Stimulated activated CD4-positive, alpha-beta T cell treated with anti-CD3 and anti-CD28 coated beads, Interleukin-2, amount 100 ng/mL, for 24 hours (primary cell): ENCODE measurements at regions not wholly inside any gene's neighbourhood (a gene's known extent, or its start where the extent isn't known, plus 50 kb on each side); places are given as distances from the start of the nearest gene placed in this dataset.

ENCODE experiments used
- DNase-seq, 2 donors: peaks; one replicate each; pipeline ENCODE4 v3.0.0-alpha.2; 2020

- no peak for DNase-seq
Observed at GRCh38 chr1:214208460-214208859, 72.5 kb upstream of the SMYD2 start.

- no peak for DNase-seq
Observed at GRCh38 chr1:214209260-214209808, 71.6 kb upstream of the SMYD2 start.

GRCh38 chr1:214213136-214213535 lies 67.8 kb upstream of the SMYD2 start:
- DNase-seq, result no peak

GRCh38 chr1:214214851-214215250 lies 66.1 kb upstream of the SMYD2 start:
- no peak for DNase-seq

- DNase-seq, result no peak
Observed at GRCh38 chr1:214215583-214215982, 65.4 kb upstream of the SMYD2 start.

GRCh38 chr1:214216021-214216420 lies 64.9 kb upstream of the SMYD2 start:
- DNase-seq, result no peak

- DNase-seq, result no peak
Observed at GRCh38 chr1:214216779-214217178, 64.2 kb upstream of the SMYD2 start.

- DNase-seq, result no peak
Observed at GRCh38 chr1:214219902-214220301, 61.1 kb upstream of the SMYD2 start.

- no peak for DNase-seq
Observed at GRCh38 chr1:214220891-214221290, 60.1 kb upstream of the SMYD2 start.

GRCh38 chr1:214224611-214225354 lies 56.2 kb upstream of the SMYD2 start:
- DNase-seq, result no peak

GRCh38 chr1:214228976-214229375 lies 52.0 kb upstream of the SMYD2 start:
- no peak for DNase-seq

GRCh38 chr1:214229736-214230135 lies 51.2 kb upstream of the SMYD2 start:
- no peak for DNase-seq
